ENCODE measurements at regions not wholly inside any gene's neighbourhood (a gene's known extent, or its start where the extent isn't known, plus 50 kb on each side); places are given as distances from the start of the nearest gene placed in this dataset.
"Not testable (repeated sequence)": the region's sequence is repeated elsewhere in the genome, so short reads cannot be mapped to it uniquely, and the experiment has no call there.

DNA sequence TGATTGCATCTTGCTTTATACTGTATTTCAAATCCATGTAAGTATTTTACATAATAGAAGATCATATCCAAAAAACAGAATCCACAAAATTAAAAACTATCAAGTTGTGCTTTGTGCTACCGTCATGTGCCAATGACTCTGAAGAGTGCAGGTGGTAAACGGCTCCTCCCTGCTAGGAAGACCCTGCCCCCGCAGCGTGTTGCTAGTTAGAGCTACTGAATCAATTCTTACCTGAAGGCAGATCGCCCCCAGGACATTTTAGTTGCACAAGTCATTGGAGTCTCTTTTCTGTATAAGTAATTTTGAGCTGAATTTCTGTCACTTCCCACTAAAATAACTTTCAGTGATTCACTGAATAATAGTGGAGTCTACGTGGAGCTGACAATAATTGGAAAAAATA is 599.5 kb upstream of the ZFP42 start:
- DNase-seq (no peak), ATAC-seq (no peak)
- H3K36me3 ChIP-seq (ENCODE audit: insufficient read depth in 1 of 2, low read depth in 1 of 2), result no peaks in the 10 kb centered on the region
- H3K4me3 ChIP-seq, result no peak overlapping the region
- no peaks in the 10 kb centered on the region for H3K4me1 ChIP-seq
- no peaks in the 10 kb centered on the region for H3K9me3 ChIP-seq
- TF ChIP-seq, protein P1, sequence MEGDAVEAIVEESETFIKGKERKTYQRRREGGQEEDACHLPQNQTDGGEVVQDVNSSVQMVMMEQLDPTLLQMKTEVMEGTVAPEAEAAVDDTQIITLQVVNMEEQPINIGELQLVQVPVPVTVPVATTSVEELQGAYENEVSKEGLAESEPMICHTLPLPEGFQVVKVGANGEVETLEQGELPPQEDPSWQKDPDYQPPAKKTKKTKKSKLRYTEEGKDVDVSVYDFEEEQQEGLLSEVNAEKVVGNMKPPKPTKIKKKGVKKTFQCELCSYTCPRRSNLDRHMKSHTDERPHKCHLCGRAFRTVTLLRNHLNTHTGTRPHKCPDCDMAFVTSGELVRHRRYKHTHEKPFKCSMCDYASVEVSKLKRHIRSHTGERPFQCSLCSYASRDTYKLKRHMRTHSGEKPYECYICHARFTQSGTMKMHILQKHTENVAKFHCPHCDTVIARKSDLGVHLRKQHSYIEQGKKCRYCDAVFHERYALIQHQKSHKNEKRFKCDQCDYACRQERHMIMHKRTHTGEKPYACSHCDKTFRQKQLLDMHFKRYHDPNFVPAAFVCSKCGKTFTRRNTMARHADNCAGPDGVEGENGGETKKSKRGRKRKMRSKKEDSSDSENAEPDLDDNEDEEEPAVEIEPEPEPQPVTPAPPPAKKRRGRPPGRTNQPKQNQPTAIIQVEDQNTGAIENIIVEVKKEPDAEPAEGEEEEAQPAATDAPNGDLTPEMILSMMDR (IDR thresholded peaks at IDR 0.05), result no peak
- 78 to 87% (median 82%) methylated on average over 6 of the region's 6 CpGs for WGBS, 3 donors
- H3K27ac ChIP-seq, result no peak overlapping the region
- intact Hi-C loops (cut with DNase I), result no loop called here
- no peaks in the 10 kb centered on the region for H3K27me3 ChIP-seq (ENCODE audit: insufficient read depth in 3 of 3, low read length in 2 of 3)

DNA sequence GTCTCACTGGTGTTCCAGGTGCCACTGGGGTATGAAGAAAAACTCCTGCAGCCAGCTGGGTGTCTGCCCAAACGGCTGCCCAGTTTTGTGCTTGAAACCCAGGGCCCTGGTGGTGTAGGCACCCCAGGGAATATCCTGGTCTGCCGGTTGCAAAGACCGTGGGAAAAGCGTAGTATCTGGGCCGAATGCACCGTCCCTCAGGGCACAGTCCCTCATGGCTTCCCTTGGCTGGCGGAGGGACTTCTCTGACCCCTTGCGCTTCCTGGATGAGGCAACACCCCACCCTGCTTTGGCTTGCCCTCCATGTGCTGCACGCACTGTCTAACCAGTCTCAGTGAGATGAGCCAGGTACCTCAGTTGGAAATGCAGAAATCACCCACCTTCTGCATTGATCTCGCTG is 587.1 kb upstream of the ZFP42 start:
- DNase-seq; ATAC-seq; H3K27me3 ChIP-seq (ENCODE audit: insufficient read depth in 3 of 3, low read length in 2 of 3); intact Hi-C loops (cut with DNase I); H3K4me3 ChIP-seq; H3K9me3 ChIP-seq; H3K36me3 ChIP-seq (ENCODE audit: insufficient read depth in 1 of 2, low read depth in 1 of 2); H3K27ac ChIP-seq; H3K4me1 ChIP-seq: not testable (repeated sequence)
- 78 to 87% (median 82%) methylated on average over 10 of the region's 10 CpGs for WGBS, 3 donors

DNA sequence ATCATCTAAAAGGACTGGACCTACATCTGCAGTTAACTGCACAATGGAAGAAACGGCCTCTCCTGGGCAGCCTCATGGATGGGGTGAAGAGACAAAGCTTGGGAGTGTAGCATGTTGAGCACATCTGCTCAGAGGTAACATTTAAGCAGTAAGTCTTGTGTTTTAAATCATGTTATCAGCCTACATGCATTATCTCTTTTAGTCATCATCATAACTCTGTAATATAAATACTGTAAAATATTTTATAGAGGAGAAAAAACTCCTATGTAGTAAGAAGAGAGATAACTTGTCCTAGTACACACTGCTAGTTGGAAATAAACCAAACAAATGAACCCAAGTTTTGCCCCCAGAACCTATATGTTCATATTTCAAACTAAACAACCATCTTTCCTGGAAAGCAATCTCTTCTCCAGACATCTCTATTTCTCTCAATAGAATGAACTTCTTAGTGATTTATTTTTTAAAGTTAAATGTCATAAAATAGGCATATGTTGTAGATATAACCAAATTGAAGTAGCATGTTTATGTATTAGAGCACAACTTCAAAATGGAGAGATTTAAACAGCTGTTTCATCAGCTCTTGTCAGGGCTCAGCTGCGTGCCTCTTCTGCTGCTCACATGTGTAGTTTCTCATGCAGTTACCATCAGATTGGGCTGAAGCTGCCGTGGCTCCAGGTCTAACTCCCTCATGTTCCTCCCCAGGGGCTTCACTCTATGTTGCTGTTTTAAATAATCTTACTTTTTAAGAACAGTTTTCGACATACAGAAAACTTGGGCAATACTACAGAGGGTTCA is 581.8 kb upstream of the ZFP42 start:
- no peak for DNase-seq
- 87 to 89% (median 87%) methylated on average over 4 of the region's 4 CpGs for WGBS, 3 donors
- Histone ChIP-seq H3K27me3 (ENCODE audit: insufficient read depth in 3 of 3, low read length in 2 of 3) (no peaks in the 10 kb centered on the region), H3K27ac (no peak overlapping the region), H3K4me3 (no peak overlapping the region), H3K4me1 (no peaks in the 10 kb centered on the region), H3K9me3 (no peaks in the 10 kb centered on the region), H3K36me3 (ENCODE audit: insufficient read depth in 1 of 2, low read depth in 1 of 2) (no peaks in the 10 kb centered on the region)
- ATAC-seq, result no peak
- intact Hi-C loops (cut with DNase I), result no loop called here
- TF ChIP-seq, protein P1 (IDR thresholded peaks at IDR 0.05), result no peak

DNA sequence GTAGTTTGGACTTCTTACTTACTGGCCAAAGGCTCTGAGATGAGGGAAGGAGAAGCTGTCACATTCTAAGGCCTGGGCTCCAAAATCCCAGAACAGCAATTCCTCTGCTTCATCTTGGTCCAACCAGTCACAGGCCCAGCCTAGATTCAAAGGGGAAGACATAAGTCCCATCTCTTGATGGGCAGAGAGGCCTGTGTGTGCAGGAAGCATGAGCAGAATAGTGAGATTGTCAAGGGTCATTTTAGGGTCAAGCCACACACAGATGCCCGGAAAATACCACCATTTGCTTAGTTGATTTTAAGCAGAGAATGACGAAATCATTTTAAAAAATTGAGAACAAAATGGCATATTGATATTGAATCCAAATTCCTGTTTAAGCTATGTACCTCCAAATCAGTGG is 580.9 kb upstream of the ZFP42 start:
- intact Hi-C loops (cut with DNase I), result no loop called here
- no peak for DNase-seq
- 34 to 45% (median 42%) methylated on average over 2 of the region's 2 CpGs for WGBS, 3 donors
- Histone ChIP-seq H3K4me3 (no peak overlapping the region), H3K27me3 (ENCODE audit: insufficient read depth in 3 of 3, low read length in 2 of 3) (no peaks in the 10 kb centered on the region), H3K27ac (no peak overlapping the region), H3K36me3 (ENCODE audit: insufficient read depth in 1 of 2, low read depth in 1 of 2) (no peaks in the 10 kb centered on the region), H3K9me3 (no peaks in the 10 kb centered on the region), H3K4me1 (no peaks in the 10 kb centered on the region)
- TF ChIP-seq, protein P1 (IDR thresholded peaks at IDR 0.05), result no peak
- ATAC-seq, result no peak

DNA sequence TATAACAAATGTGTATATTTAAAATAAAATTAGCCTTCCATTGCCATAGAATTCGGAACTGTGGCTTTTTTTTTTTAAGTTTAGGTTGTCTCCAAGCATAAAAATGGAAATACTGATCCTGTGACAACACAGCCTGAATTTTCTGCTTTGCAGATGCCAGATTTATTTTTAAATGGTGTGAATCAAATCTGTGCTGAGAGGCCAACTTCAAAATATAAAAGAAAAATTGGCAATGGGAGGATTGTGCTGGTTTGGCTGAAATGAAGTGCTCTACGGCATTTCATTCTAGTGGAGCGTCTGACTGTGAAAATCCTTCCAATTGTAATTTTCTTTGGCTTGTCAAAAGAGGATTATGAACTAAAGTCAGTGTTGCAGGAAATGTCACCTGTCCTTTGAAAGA is 580.3 kb upstream of the ZFP42 start:
- no peak overlapping the region for H3K27ac ChIP-seq
- H3K9me3 ChIP-seq, result no peaks in the 10 kb centered on the region
- ATAC-seq, result no peak
- TF ChIP-seq, protein P1 (IDR thresholded peaks at IDR 0.05), result no peak
- H3K36me3 ChIP-seq (ENCODE audit: insufficient read depth in 1 of 2, low read depth in 1 of 2), result no peaks in the 10 kb centered on the region
- intact Hi-C loops (cut with DNase I), result no loop called here
- no peak overlapping the region for H3K4me3 ChIP-seq
- 15 to 25% (median 23%) methylated on average over 3 of the region's 3 CpGs for WGBS, 3 donors
- H3K4me1 ChIP-seq, result no peaks in the 10 kb centered on the region
- H3K27me3 ChIP-seq (ENCODE audit: insufficient read depth in 3 of 3, low read length in 2 of 3), result no peaks in the 10 kb centered on the region
- no peak for DNase-seq

Data from psoas muscle (tissue), 7 donors.